HG03139 (cell line): ENCODE measurements at regions not wholly inside any gene's neighbourhood (a gene's known extent, or its start where the extent isn't known, plus 50 kb on each side); places are given as distances from the start of the nearest gene placed in this dataset.
"Not testable (repeated sequence)": the region's sequence is repeated elsewhere in the genome, so short reads cannot be mapped to it uniquely, and the experiment has no call there.

Source experiments
- ATAC-seq: cut with Tn5 transposase; IDR thresholded peaks from one replicate; pipeline ENCODE4 v1.9.1; 2021; ENCODE audit not compliant: unreplicated experiment

DNA sequence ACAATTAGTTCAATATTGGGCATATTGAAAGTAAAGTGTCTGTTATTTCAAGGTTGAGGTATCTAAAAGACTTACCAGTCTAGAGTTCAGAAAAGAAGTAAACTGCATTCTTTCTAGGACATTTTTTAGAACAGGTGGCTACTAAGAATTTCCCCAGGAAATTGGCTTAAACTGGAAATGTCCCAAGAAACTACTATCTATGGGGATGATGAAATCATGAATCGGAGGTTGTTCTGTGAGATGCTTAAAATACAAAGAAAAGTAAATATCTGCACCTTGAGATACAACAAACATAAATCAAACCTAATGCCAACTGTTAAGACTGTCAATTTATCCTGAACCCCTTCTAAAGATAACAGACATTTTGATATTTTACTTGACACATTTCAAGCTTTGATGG lies 226.5 kb upstream of the NREP start:
- ATAC-seq: no peak

DNA sequence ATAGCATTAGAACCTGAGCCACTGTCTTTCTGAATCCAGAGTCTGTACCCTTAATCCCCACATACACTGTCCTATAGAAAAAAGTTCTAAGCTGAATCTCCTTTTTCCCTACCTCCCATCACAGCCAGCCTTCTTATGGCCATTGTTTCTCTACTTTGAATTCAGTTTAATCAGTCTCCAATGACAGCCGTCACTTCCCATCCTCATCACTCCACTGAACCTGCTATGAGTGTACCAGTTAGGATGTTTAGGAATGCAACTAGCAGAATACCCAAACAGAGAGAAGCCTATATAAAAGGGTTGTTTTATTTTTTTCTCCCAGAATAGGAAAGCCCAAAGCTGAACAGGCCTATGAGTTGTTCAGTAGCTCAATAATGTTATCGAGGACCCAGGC lies 220.4 kb upstream of the NREP start:
- ATAC-seq: no peak

- ATAC-seq: no peak
Measured at GRCh38 chr5:111976705-111977435, 219.9 kb upstream of the NREP start.

DNA sequence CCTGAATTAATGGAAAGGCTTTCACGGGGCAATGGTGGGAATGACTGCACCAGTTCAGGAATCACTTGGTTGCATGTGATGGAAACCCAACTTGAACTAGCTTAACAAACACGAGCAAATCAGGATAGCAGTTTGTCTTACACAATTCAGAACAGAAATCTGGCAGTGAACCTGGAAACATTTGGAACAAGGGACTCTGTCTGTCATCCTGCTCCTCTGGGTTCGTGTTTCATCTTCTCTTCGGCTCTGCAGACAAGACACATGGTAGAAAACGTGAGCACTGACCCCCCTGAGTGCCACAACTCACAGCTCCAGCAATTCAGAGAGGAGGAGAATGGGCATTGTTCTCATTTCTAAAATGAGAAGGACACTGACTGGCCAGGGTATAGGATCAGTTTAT lies 218.1 kb upstream of the NREP start:
- ATAC-seq: no peak

DNA sequence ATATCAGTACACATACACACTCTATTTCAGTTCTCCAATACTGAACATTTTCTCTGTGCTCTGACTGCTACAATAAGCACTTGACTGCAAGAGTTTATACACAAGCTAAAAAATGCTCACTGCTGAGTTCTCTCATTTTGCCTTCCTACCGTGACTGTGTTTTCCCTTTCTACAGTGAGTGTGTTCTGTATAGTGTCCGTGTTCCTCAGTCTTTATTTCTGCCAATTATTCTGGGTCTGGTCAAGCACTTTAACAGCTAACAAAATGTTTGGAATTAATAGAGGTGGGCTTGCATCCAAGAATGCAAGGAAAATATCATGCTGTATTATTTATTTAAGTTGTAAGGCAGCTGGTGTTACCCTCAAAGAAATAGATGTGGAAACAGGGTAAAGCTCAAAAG lies 217.0 kb upstream of the NREP start:
- ATAC-seq: no peak

DNA sequence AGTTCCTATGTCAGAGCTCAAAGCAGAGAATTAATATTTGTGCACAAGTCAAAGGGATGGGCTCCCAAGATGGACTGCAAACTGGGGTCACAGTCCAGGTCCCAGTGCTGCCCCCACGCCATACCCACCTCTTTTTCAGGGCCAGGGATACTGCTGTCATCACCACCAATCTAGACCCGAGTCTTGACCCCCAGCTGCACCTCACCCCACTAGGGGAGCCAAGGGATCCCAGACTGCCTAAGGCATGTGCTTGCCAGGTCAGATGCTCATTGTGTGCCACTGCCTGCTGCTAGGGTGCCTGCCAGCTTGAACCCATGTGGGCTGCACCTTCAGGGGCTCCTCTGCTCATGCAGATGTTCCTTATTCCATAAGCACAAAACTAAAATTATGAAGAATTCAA lies 215.6 kb upstream of the NREP start:
- no peak for ATAC-seq

DNA sequence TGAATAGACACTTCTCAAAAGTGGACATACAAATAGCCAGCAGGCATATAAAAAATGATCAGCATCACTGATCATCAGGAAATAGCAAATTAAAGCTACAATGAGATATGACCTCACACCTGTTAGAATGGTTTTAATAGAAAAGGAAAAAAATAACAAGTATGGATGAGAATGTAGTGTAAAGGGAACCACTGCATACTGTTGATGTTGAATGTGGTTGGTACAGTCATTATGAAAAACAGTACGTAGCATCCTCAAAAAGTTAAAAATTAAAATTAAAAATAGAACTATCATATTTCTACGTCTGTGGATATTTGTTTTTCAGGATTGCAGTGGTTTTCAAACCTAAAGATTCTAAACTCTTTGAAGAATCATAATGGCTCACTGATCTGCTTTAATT lies 215.1 kb upstream of the NREP start:
- no peak for ATAC-seq

DNA sequence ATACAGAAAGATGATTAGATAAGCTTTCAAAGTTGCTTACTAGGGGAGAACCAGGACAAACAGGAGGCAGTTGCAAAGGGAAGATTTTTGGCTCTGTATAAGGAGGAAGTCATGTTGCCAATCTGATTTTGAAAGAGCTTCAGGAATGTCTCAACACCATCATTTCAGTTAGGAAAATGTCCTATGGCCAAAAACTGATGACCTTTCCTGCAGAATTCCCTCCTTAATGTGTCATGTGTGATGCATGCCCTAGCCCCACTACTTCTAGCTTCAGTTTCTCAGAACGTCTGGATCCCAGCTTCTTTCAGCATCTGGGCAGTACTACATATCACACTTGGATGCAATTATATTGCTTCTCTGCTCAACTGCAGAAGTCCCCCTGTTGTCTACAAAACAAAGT lies 211.5 kb upstream of the NREP start:
- no peak for ATAC-seq

- no peak for ATAC-seq
Measured at GRCh38 chr5:111967463-111967862, 210.5 kb upstream of the NREP start.

- ATAC-seq: no peak
Measured at GRCh38 chr5:111966290-111966689, 209.3 kb upstream of the NREP start.

DNA sequence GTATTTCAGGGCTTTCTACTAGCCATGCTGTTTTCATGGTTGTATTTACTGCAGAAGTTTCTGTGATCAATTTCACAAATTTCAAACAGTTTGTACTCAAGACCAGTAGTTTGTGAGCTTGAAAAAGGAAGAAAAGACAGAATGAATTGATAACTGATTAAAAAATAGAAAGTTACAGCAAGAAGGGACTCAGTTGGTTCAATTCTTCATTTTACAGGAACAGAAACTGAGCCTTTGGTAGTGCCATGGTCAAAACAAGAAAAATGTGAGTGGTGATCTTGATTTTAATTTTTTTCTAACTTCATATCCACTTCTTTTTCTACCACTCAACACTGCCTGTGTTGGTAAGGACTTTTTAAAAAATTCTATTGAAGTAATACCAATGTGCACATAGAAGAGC lies 206.6 kb upstream of the NREP start:
- no peak for ATAC-seq

DNA sequence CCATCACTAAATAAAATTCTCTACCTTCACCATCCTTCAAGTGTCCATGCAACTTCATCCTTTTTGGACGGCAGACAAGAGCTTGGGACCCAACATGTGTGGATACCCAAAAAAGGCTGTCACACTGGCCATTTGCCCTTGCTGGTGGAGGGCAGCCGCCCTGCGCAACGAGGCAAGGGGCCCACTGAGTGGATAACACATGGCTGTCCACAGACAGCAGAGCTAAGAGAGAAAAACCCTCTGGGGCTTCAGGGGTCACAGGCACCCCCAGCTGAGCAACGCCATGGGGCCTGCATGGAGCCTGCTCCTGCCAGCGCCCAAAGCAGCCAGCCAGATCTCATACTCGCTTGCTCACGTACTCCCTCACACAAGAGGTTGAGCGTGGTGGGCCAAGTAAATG lies 205.9 kb upstream of the NREP start:
- ATAC-seq: no peak

DNA sequence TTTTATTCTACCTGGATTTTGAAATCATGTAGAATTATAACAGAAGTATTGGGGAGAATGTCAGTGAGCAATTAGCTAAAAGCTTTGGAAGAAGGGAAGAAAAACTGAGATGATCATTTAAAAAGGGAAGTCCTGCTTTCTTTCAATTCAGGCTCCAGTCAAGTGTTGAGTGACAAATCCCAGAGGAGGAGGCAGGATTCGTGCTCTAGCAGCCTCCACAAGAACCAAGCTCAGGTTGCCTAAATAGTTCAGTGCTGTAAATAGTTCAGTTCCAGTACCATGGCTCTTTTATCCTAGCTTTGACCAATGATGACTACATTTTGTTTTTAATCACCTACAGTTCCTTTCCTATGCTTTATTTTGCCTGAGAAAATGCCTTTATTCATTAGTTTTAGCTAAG lies 204.9 kb upstream of the NREP start:
- ATAC-seq: no peak

DNA sequence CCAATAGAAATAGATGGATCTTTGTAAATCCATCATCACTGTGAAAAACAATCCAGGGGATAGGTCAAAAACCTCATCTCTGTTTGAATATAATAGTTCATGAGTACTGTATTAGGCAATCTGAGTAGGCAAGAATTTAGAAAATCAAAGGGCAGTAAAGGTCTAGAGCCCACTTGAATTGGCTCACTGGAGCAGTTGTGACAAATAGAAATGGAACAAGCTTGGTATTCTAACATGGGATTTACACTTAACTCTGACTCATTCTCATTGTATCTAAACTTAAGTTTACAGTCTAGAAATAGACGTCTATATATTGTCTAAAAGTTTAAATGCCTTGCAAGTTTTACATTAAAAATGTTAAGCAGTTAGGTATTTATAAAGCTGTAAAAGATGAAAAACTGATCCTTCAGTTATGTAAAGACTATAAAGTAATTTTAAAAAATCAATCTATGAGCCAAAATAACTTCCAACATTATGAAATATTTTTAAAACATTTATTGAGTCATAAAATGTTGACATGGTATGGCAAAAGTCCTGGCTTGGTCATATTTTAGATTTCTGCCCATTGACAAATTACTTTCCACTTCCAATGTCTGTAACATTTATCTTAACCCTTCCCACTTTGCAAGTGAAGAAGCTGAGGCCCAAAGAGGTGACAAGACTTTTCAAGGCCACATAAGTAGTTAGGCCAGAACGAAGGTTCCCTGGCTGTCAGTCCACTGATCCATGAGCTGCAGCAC lies 203.7 kb upstream of the NREP start:
- no peak for ATAC-seq

- ATAC-seq: no peak
Measured at GRCh38 chr5:111958851-111959250, 201.9 kb upstream of the NREP start.

DNA sequence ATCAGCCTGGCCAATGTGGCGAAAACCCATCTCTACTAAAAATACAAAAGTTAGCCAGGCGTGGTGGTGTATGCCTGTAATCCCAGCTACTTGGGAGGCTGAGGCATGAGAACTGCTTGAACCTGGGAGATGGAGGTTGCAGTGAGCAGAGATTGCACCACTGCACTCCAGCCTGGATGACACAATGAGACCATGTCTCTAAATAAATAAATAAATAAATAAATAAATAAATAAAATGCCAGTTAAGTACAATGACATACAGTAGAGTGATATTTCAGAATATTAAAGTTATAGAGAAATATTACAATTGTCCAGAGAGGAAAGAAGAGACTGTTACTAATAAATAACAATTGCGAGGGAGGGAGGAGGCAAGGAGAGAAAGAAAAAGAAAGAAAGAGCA lies 199.8 kb upstream of the NREP start:
- ATAC-seq: not testable (repeated sequence)

DNA sequence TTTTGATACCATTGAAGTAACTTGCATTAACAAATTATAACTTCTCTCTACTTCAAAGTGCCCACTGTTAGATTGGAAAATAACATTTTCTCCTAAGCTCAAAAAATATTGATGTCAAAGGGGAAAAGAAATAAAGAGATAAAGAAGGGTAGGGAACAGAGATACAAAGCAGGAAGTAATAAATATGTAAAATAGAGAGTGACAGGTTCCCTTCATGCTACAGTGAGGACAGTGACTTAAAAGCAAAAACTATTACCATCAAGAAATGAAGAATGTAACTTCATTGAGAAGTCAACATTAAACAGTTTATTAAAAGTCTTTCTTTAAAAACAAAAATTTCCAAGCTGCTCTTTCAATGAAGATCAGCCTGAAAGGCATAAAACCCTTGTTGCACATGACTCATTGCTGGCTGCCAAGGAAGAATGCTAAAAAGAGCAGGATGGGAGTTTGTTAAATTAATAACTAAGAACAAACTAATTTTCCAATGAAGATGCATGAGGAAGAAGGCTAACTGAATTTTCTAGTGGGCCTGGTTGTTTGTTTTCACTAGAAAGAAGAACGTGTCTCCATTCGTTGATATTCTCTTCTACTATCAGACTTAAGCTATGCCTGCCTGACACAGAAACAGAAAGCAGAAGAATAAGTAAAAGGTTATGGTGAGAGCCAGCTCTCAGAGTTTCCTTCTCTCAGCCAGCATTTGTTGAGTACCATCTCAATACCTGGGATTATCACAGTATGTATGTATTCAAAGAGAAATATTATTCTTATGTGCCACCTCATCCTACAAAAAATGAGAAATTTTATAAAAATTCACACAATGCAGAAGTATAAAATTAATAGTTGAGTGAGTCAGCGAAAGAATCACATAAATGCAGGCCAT lies 197.8 kb upstream of the NREP start:
- no peak for ATAC-seq

GRCh38 chr5:111953351-111954127 lies 196.5 kb upstream of the NREP start:
- ATAC-seq: no peak

- no peak for ATAC-seq
Measured at GRCh38 chr5:111952555-111952954, 195.6 kb upstream of the NREP start.

GRCh38 chr5:111950660-111951059 lies 193.7 kb upstream of the NREP start:
- no peak for ATAC-seq
